B cell (primary cell): ENCODE measurements at regions not wholly inside any gene's neighbourhood (a gene's known extent, or its start where the extent isn't known, plus 50 kb on each side); places are given as distances from the start of the nearest gene placed in this dataset.

Source experiments
- ATAC-seq: fragments of 200-7000 bp; cut with Tn5 transposase; one replicate; pipeline ENCODE4 v1.10.0; 2021; ENCODE audit warnings: low read depth, mild to moderate bottlenecking, moderate number of reproducible peaks, moderate library complexity
- CTCF ChIA-PET: fragments of 350-600 bp; sonication (Branson Sonifier 250); formaldehyde crosslinking; loops from one replicate; lab custom pipeline; 2021; ENCODE audit warnings: antibody characterized with exemption, inconsistent platforms; lab: Charles Lee
- POLR2A ChIA-PET: fragments of 350-600 bp; sonication (Branson Sonifier 250); formaldehyde crosslinking; loops from one replicate; lab custom pipeline; 2021; ENCODE audit warnings: antibody characterized with exemption; lab: Charles Lee
- DNase-seq: peaks from one replicate; pipeline ENCODE4 v3.0.0; 2013
- H2AFZ ChIP-seq: 2 replicates; pipeline ENCODE4 v1.6.1; 2012; ENCODE audit warnings: mild to moderate bottlenecking, low read depth, low read length; ENCODE audit not compliant: insufficient read depth, poor library complexity, severe bottlenecking
- H3K27ac ChIP-seq, 2 donors: 1 replicate in 1 of 2; 2 replicates in 1 of 2; pipeline ENCODE4 v1.5.1; 2012 to 2013; ENCODE audit warnings: low read length in 2 of 2, mild to moderate bottlenecking in 2 of 2, moderate library complexity in 1 of 2
- H3K27me3 ChIP-seq, 4 experiments: fragments of 200-600 bp in 1 of 4; sonication (generic) in 1 of 4; replicated peaks in 1 of 4; 1 replicate in 2 of 4; 2 replicates in 2 of 4; pipeline versions ENCODE4 v1.6.1 to v1.7.0; 2013 to 2016; ENCODE audit warnings: low read length in 3 of 4, mild to moderate bottlenecking in 2 of 4, mixed read lengths in 1 of 4, moderate library complexity in 1 of 4; ENCODE audit not compliant: insufficient read depth in 4 of 4, control insufficient read depth in 3 of 4; ENCODE audit errors: control extremely low read depth in 1 of 4
- H3K36me3 ChIP-seq, 2 experiments: replicated peaks in 1 of 2; 1 replicate in 1 of 2; 2 replicates in 1 of 2; pipeline versions ENCODE4 v1.6.1 to v1.7.1; 2013; ENCODE audit warnings: low read length in 1 of 2; ENCODE audit not compliant: insufficient read depth in 2 of 2, control insufficient read depth in 1 of 2; ENCODE audit errors: control extremely low read depth in 1 of 2, extremely low read depth in 1 of 2
- H3K4me1 ChIP-seq, 2 donors: fragments of 200-600 bp in 1 of 2; sonication (generic) in 1 of 2; 1 replicate in 1 of 2; 2 replicates in 1 of 2; pipeline versions ENCODE4 v1.5.1 to v1.6.1; 2013 to 2017; ENCODE audit warnings: low read length in 2 of 2; ENCODE audit not compliant: control insufficient read depth in 2 of 2, insufficient read depth in 2 of 2
- H3K4me2 ChIP-seq: replicated peaks from 2 replicates; pipeline ENCODE3; 2012; ENCODE audit warnings: mild to moderate bottlenecking, low read depth, low read length; ENCODE audit not compliant: poor library complexity, severe bottlenecking
- H3K4me3 ChIP-seq, 5 experiments: fragments of 200-600 bp in 1 of 5; sonication (generic) in 1 of 5; 1 replicate in 3 of 5; 2 replicates in 2 of 5; pipeline versions ENCODE4 v1.5.1 to v1.7.0; 2011 to 2016; ENCODE audit warnings: low read length in 4 of 5, mild to moderate bottlenecking in 4 of 5, low read depth in 2 of 5, control low read depth in 1 of 5, moderate library complexity in 1 of 5; ENCODE audit not compliant: insufficient read depth in 1 of 5; ENCODE audit errors: control extremely low read depth in 1 of 5, extremely low read depth in 1 of 5
- H3K79me2 ChIP-seq: fragments of 200-600 bp; sonication (generic); one replicate; pipeline ENCODE4 v1.6.0; 2016; ENCODE audit warnings: low read length; ENCODE audit not compliant: control insufficient read depth, insufficient read depth
- H3K9ac ChIP-seq: fragments of 200-600 bp; sonication (generic); 2 replicates; pipeline ENCODE4 v1.6.1; 2017; ENCODE audit warnings: mild to moderate bottlenecking, low read length, moderate library complexity
- H3K9me3 ChIP-seq, 3 donors: one replicate each; pipeline versions ENCODE4 v1.6.1 to v1.7.1; 2013; ENCODE audit warnings: low read length in 2 of 3; ENCODE audit not compliant: control insufficient read depth in 2 of 3, insufficient read depth in 1 of 3; ENCODE audit errors: control extremely low read depth in 1 of 3
- H4K20me1 ChIP-seq: 2 replicates; pipeline ENCODE4 v1.6.0; 2012; ENCODE audit warnings: mild to moderate bottlenecking, low read length; ENCODE audit not compliant: insufficient read depth, control insufficient read depth, poor library complexity, severe bottlenecking
- H3K27ac Mint-ChIP-seq: one replicate; pipeline ENCODE4 v1.8.0; 2021; ENCODE audit warnings: mixed read lengths
- H3K27me3 Mint-ChIP-seq: one replicate; pipeline ENCODE4 v1.8.0; 2021; ENCODE audit warnings: mixed read lengths
- H3K4me1 Mint-ChIP-seq: one replicate; pipeline ENCODE4 v1.8.0; 2021; ENCODE audit warnings: mixed read lengths
- H3K4me3 Mint-ChIP-seq: one replicate; pipeline ENCODE4 v1.8.0; 2021; ENCODE audit warnings: mixed read lengths
- H3K9me3 Mint-ChIP-seq: one replicate; pipeline ENCODE4 v1.8.0; 2022; ENCODE audit warnings: mixed read lengths; ENCODE audit not compliant: insufficient read depth
- CTCF ChIP-seq: fragments of 200-600 bp; IDR thresholded peaks from one replicate; pipeline ENCODE4 v1.8.0; 2022; ENCODE audit warnings: antibody characterized with exemption, mild to moderate bottlenecking
- EZH2 ChIP-seq: IDR thresholded peaks from 2 replicates; pipeline ENCODE4 v1.6.1; 2012; ENCODE audit warnings: borderline replicate concordance, low read depth, mild to moderate bottlenecking, moderate library complexity, low read length; ENCODE audit not compliant: insufficient read depth, poor library complexity, severe bottlenecking
- WGBS: methylation state at CpG from one replicate; pipeline ENCODE4 v1.1.5; 2013; ENCODE audit warnings: missing lambda C conversion rate; ENCODE audit not compliant: insufficient coverage; 5-methylcytosine and 5-hydroxymethylcytosine counted together
- intact Hi-C: fragments of 100-400 bp; cut with micrococcal nuclease; formaldehyde crosslinking; loops from one replicate; pipeline ENCODE4 v1.10.0; 2022

- Histone ChIP-seq H2AFZ (no peak overlapping the region), H4K20me1 (no peaks in the 10 kb centered on the region), H3K36me3 (no peaks in the 10 kb centered on the region), H3K4me2 (no peak overlapping the region), H3K9ac (no peak overlapping the region), H3K9me3 (peaks cover 0 to 3% (median 0%) of the 10 kb centered on the region in 3 donors), H3K27ac (no peak overlapping the region), H3K4me3 (no peak overlapping the region), H3K27me3 (no peaks in the 10 kb centered on the region), H3K4me1 (no peaks in the 10 kb centered on the region), H3K79me2 (no peaks in the 10 kb centered on the region)
- no peaks in the 10 kb centered on the region for H3K9me3 Mint-ChIP-seq
- TF ChIP-seq CTCF (no peak), EZH2 (no peak)
- 100% methylated on average over 1 of the region's 3 CpGs for WGBS
- H3K4me3 Mint-ChIP-seq: no peak overlapping the region
- DNase-seq (no peak), ATAC-seq (no peak)
- H3K4me1 Mint-ChIP-seq: no peaks in the 10 kb centered on the region
- no peak overlapping the region for H3K27ac Mint-ChIP-seq
- ChIA-PET POLR2A (no interaction called here), CTCF (no interaction called here)
- H3K27me3 Mint-ChIP-seq: peaks cover 4% of the 10 kb centered on the region
- intact Hi-C loops: no loop called here
Observed at GRCh38 chr15:61376516-61376915, 147.4 kb upstream of the RORA start.

DNA sequence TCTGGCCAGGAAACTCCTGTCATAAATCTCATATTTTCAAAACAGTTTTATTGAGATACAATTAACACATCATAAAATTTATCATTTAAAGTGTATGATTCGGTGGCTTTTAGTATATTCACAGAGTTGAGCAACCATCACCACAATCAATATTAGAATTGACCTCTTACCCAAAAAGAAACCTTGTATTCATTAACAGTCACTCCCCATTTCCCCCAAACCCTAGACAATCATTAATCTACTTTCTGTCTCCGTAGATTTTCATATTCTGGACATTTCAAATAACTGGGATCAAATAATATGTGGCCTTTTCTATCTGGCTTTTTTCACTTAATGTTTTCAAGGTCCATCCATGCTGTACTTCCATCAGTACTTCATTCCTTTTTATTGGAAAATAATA is 145.7 kb upstream of the RORA start:
- peaks cover 0 to 3% (median 0%) of the 10 kb centered on the region in 3 donors for H3K9me3 ChIP-seq
- H3K36me3 ChIP-seq: no peaks in the 10 kb centered on the region
- no peaks in the 10 kb centered on the region for H3K79me2 ChIP-seq
- 83% methylated on average over 1 of the region's 2 CpGs for WGBS
- DNase-seq (no peak), ATAC-seq (no peak)
- H3K27ac ChIP-seq: no peak overlapping the region
- H3K27me3 ChIP-seq: no peaks in the 10 kb centered on the region
- Mint-ChIP-seq H3K27ac (no peak overlapping the region), H3K9me3 (no peaks in the 10 kb centered on the region), H3K4me1 (no peaks in the 10 kb centered on the region), H3K4me3 (no peak overlapping the region), H3K27me3 (peaks cover 4% of the 10 kb centered on the region)
- TF ChIP-seq CTCF: no peak
- TF ChIP-seq EZH2: no peak
- POLR2A ChIA-PET: no interaction called here
- H3K4me1 ChIP-seq: no peaks in the 10 kb centered on the region
- no peak overlapping the region for H3K9ac ChIP-seq
- no peak overlapping the region for H3K4me3 ChIP-seq
- CTCF ChIA-PET: no interaction called here
- intact Hi-C loops: no loop called here
- no peak overlapping the region for H2AFZ ChIP-seq
- H4K20me1 ChIP-seq: no peaks in the 10 kb centered on the region
- H3K4me2 ChIP-seq: no peak overlapping the region
